HG03066 (cell line): ENCODE measurements at regions not wholly inside any gene's neighbourhood (a gene's known extent, or its start where the extent isn't known, plus 50 kb on each side); places are given as distances from the start of the nearest gene placed in this dataset.

Experiments
- ATAC-seq: cut with Tn5 transposase; IDR thresholded peaks from one replicate; pipeline ENCODE4 v1.9.1; 2021; ENCODE audit warnings: low read depth; ENCODE audit not compliant: unreplicated experiment

DNA sequence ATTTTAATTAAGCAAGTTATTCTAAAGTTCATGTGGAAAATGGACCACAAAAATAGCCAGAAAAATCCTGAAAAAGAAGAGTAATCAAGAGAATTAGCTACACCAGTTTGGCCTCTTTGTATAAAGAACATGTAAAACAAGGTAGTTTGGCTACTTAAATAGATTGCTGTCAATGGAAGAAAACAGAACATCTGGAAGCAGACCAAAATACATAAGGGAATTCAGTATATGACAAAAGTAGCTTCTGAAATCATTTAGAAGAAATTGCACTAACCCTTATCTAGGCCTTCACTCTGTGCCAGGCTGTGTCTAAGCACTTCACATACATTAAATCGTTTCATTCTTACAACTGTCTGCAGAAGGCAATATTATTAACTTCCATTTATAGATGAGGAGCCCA lies 156.6 kb downstream of the PRDM6 start:
- ATAC-seq: no peak

DNA sequence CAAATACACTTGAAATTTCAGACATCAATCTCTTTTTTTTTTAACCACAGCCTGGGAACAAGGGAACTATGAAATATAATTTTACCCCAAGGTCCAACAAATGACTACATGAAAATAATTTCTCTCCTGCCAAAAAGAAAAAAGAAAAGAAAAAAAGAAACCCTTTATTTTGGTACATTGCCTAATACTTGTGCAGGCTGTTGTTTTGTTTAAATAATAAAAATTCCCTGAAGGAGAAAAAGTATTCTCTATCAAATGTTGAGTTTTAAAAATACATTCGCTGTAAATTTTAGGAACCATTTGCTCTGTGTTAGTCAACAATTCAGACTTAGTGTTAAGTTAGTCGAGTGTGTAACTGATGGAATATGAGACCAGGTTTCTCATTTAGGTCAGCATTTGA lies 155.4 kb downstream of the PRDM6 start:
- ATAC-seq: no peak
